GM18508 (cell line): ENCODE measurements at regions not wholly inside any gene's neighbourhood (a gene's known extent, or its start where the extent isn't known, plus 50 kb on each side); places are given as distances from the start of the nearest gene placed in this dataset.

Experiments used
- ATAC-seq: cut with Tn5 transposase; IDR thresholded peaks from one replicate; pipeline ENCODE4 v1.9.1; 2021; ENCODE audit warnings: moderate number of reproducible peaks; ENCODE audit not compliant: insufficient read depth, unreplicated experiment

GRCh38 chr13:48181482-48182145 lies 51.4 kb upstream of the ITM2B start:
- no peak for ATAC-seq

- ATAC-seq = no peak
Observed at GRCh38 chr13:48178126-48178525, 54.9 kb upstream of the ITM2B start.

- no peak for ATAC-seq
Observed at GRCh38 chr13:48176781-48177180, 56.2 kb upstream of the ITM2B start.

GRCh38 chr13:48175185-48175584 lies 57.8 kb upstream of the ITM2B start:
- no peak for ATAC-seq

GRCh38 chr13:48167866-48168265 lies 65.1 kb upstream of the ITM2B start:
- no peak for ATAC-seq

GRCh38 chr13:48165727-48166126 lies 67.3 kb upstream of the ITM2B start:
- no peak for ATAC-seq

GRCh38 chr13:48165063-48165462 lies 67.9 kb upstream of the ITM2B start:
- ATAC-seq = no peak

- no peak for ATAC-seq
Observed at GRCh38 chr13:48163061-48163460, 68.2 kb upstream of the MED4 start.

GRCh38 chr13:48162217-48162616 lies 67.3 kb upstream of the MED4 start:
- no peak for ATAC-seq

- no peak for ATAC-seq
Observed at GRCh38 chr13:48161530-48162179, 66.8 kb upstream of the MED4 start.

GRCh38 chr13:48160606-48161278 lies 65.8 kb upstream of the MED4 start:
- ATAC-seq = no peak

- no peak for ATAC-seq
Observed at GRCh38 chr13:48159826-48160225, 64.9 kb upstream of the MED4 start.

- no peak for ATAC-seq
Observed at GRCh38 chr13:48159401-48159800, 64.5 kb upstream of the MED4 start.

GRCh38 chr13:48158915-48159314 lies 64.0 kb upstream of the MED4 start:
- no peak for ATAC-seq

GRCh38 chr13:48158290-48158689 lies 63.4 kb upstream of the MED4 start:
- ATAC-seq = peak; percentile 34

GRCh38 chr13:48156466-48156865 lies 61.6 kb upstream of the MED4 start:
- ATAC-seq = no peak

- no peak for ATAC-seq
Observed at GRCh38 chr13:48155848-48156247, 60.9 kb upstream of the MED4 start.

- ATAC-seq = no peak
Observed at GRCh38 chr13:48154671-48155070, 59.8 kb upstream of the MED4 start.

GRCh38 chr13:48153186-48153585 lies 58.3 kb upstream of the MED4 start:
- no peak for ATAC-seq

- no peak for ATAC-seq
Observed at GRCh38 chr13:48151363-48152161, 56.7 kb upstream of the MED4 start.

GRCh38 chr13:48148454-48148853 lies 53.5 kb upstream of the MED4 start:
- ATAC-seq = no peak
